Liver (tissue), 8 donors: ENCODE measurements at regions not wholly inside any gene's neighbourhood (a gene's known extent, or its start where the extent isn't known, plus 50 kb on each side); places are given as distances from the start of the nearest gene placed in this dataset.

Experiments
- DNase-seq: peaks from one replicate; pipeline ENCODE4 v3.0.0-alpha.2; 2017; ENCODE audit warnings: low spot score
- H3K27ac ChIP-seq, 2 donors: one replicate each; pipeline ENCODE4 v1.7.0; 2013; ENCODE audit warnings: inconsistent platforms in 2 of 2, low read length in 2 of 2, control low read depth in 1 of 2, low read depth in 1 of 2, mild to moderate bottlenecking in 1 of 2
- H3K27me3 ChIP-seq, 4 donors: one replicate each; pipeline versions ENCODE4 v1.6.1 to v1.7.0; 2013; ENCODE audit warnings: low read length in 3 of 4, inconsistent platforms in 1 of 4, mild to moderate bottlenecking in 1 of 4, moderate library complexity in 1 of 4; ENCODE audit not compliant: control insufficient read depth in 4 of 4, insufficient read depth in 4 of 4
- H3K36me3 ChIP-seq, 4 donors: one replicate each; pipeline versions ENCODE4 v1.6.1 to v1.7.0; 2013; ENCODE audit warnings: low read length in 3 of 4, mild to moderate bottlenecking in 3 of 4, low read depth in 1 of 4, moderate library complexity in 1 of 4; ENCODE audit not compliant: control insufficient read depth in 4 of 4, insufficient read depth in 3 of 4
- H3K4me1 ChIP-seq, 4 donors: one replicate each; pipeline versions ENCODE4 v1.6.1 to v1.7.0; 2013; ENCODE audit warnings: low read length in 3 of 4, mild to moderate bottlenecking in 3 of 4, moderate library complexity in 1 of 4; ENCODE audit not compliant: control insufficient read depth in 4 of 4, insufficient read depth in 4 of 4
- H3K4me3 ChIP-seq, 3 donors: one replicate each; pipeline versions ENCODE4 v1.6.1 to v1.7.0; 2013; ENCODE audit warnings: low read length in 3 of 3, control low read depth in 1 of 3, low read depth in 1 of 3, mild to moderate bottlenecking in 1 of 3
- H3K9ac ChIP-seq, 2 donors: one replicate each; pipeline ENCODE4 v1.7.0; 2013; ENCODE audit warnings: low read length in 2 of 2, mild to moderate bottlenecking in 2 of 2, moderate library complexity in 2 of 2, control low read depth in 1 of 2, low read depth in 1 of 2
- H3K9me3 ChIP-seq, 4 donors: one replicate each; pipeline versions ENCODE4 v1.6.1 to v1.7.0; 2013; ENCODE audit warnings: low read length in 3 of 4; ENCODE audit not compliant: control insufficient read depth in 4 of 4
- CTCF ChIP-seq: fragments of 150-350 bp; IDR thresholded peaks from 2 replicates; pipeline ENCODE4 v1.5.1; 2017; ENCODE audit warnings: improper control_type of control experiment, low read depth, low read length; ENCODE audit not compliant: missing input control
- FOXA1 ChIP-seq: IDR thresholded peaks from 2 replicates; pipeline ENCODE4 v1.6.1; 2016; ENCODE audit warnings: antibody characterized with exemption
- FOXA2 ChIP-seq: IDR thresholded peaks from 2 replicates; pipeline ENCODE4 v1.6.1; 2016; ENCODE audit warnings: antibody characterized with exemption
- HNF4A ChIP-seq, 2 donors: conservative IDR thresholded peaks; 2 replicates each; pipeline ENCODE4 v1.6.1; 2016; ENCODE audit warnings: antibody characterized with exemption in 2 of 2, mild to moderate bottlenecking in 2 of 2
- MAX ChIP-seq: IDR thresholded peaks from 2 replicates; pipeline ENCODE4 v1.6.1; 2016; ENCODE audit warnings: antibody characterized with exemption
- NR2F2 ChIP-seq: IDR thresholded peaks from 2 replicates; pipeline ENCODE4 v1.6.1; 2016; ENCODE audit warnings: antibody characterized with exemption
- RAD21 ChIP-seq, 2 donors: IDR thresholded peaks; 2 replicates each; pipeline ENCODE4 v1.6.1; 2016; ENCODE audit warnings: antibody characterized with exemption in 2 of 2, mild to moderate bottlenecking in 2 of 2
- REST ChIP-seq: IDR thresholded peaks from 2 replicates; pipeline ENCODE4 v1.6.1; 2016; ENCODE audit warnings: antibody characterized with exemption, mild to moderate bottlenecking
- RXRA ChIP-seq, 2 donors: IDR thresholded peaks; 2 replicates each; pipeline ENCODE4 v1.6.1; 2017 to 2018; ENCODE audit warnings: antibody characterized with exemption in 2 of 2, mild to moderate bottlenecking in 1 of 2
- SP1 ChIP-seq: IDR thresholded peaks from 2 replicates; pipeline ENCODE4 v1.6.1; 2018; ENCODE audit warnings: antibody characterized with exemption, mild to moderate bottlenecking
- TAF1 ChIP-seq: conservative IDR thresholded peaks from 2 replicates; pipeline ENCODE4 v1.6.1; 2016; ENCODE audit warnings: antibody characterized with exemption, mild to moderate bottlenecking
- YY1 ChIP-seq: IDR thresholded peaks from 2 replicates; pipeline ENCODE4 v1.6.1; 2016; ENCODE audit warnings: antibody characterized with exemption, mild to moderate bottlenecking
- WGBS: extraction: QIAGEN DNeasy Blood & Tissue Kit; methylation state at CpG from one replicate; pipeline ENCODE4 v1.1.7; 2013; 5-methylcytosine and 5-hydroxymethylcytosine counted together
- donor health status: healthy.
- donor health status: healthy.
- donor health status: healthy.
- donor health status: healthy.
- donor health status: healthy.

- 73% methylated on average over 14 of the region's 14 CpGs for WGBS
- no peaks in the 10 kb centered on the region for H3K4me1 ChIP-seq
- no peaks in the 10 kb centered on the region for H3K36me3 ChIP-seq
- no peaks in the 10 kb centered on the region for H3K27me3 ChIP-seq
- peak; percentile 72 for TF ChIP-seq NR2F2
- TF ChIP-seq SP1, result peak; percentile 25
- peak; percentile 64 to 79 for TF ChIP-seq RXRA (IDR thresholded peaks at IDR 0.05)
- TF ChIP-seq FOXA1, result no peak
- no peaks in the 10 kb centered on the region for H3K9me3 ChIP-seq
- H3K9ac ChIP-seq, result no peak overlapping the region
- DNase-seq, result no peak
- H3K4me3 ChIP-seq, result no peak overlapping the region
- no peak overlapping the region for H3K27ac ChIP-seq
These were observed 248.0 kb upstream of the FZD8 start for GRCh38 chr10:35889971-35890675.

- Histone ChIP-seq H3K9ac (no peak overlapping the region), H3K9me3 (no peaks in the 10 kb centered on the region), H3K4me1 (no peaks in the 10 kb centered on the region), H3K4me3 (no peak overlapping the region), H3K36me3 (no peaks in the 10 kb centered on the region), H3K27me3 (no peaks in the 10 kb centered on the region), H3K27ac (no peak overlapping the region)
- 49% methylated on average over 2 of the region's 2 CpGs for WGBS
- no peak for DNase-seq
- no peak for TF ChIP-seq REST
- TF ChIP-seq HNF4A (conservative IDR thresholded peaks at IDR 0.05), result peak in 1 of 2 donors; percentile 14
These were observed 247.1 kb upstream of the FZD8 start for GRCh38 chr10:35889226-35889625.

GRCh38 chr10:35888400-35888799 is 246.3 kb upstream of the FZD8 start:
- no peak for DNase-seq
- H3K4me3 ChIP-seq, result no peak overlapping the region
- H3K4me1 ChIP-seq, result no peaks in the 10 kb centered on the region
- no peaks in the 10 kb centered on the region for H3K9me3 ChIP-seq
- H3K27me3 ChIP-seq, result no peaks in the 10 kb centered on the region
- no peak overlapping the region for H3K27ac ChIP-seq
- TF ChIP-seq RAD21 (IDR thresholded peaks at IDR 0.05), result no peak
- TF ChIP-seq HNF4A (conservative IDR thresholded peaks at IDR 0.05), result no peak
- TF ChIP-seq CTCF, result no peak
- TF ChIP-seq MAX, result no peak
- no peak for TF ChIP-seq REST
- no peak for TF ChIP-seq RXRA (IDR thresholded peaks at IDR 0.05)
- TF ChIP-seq YY1, result no peak
- TF ChIP-seq TAF1, result no peak
- TF ChIP-seq FOXA1, result no peak
- no peak for TF ChIP-seq FOXA2
- no peak overlapping the region for H3K9ac ChIP-seq
- WGBS, result 93% methylated on average over 5 of the region's 5 CpGs
- H3K36me3 ChIP-seq, result no peaks in the 10 kb centered on the region
